GM12891 (cell line): ENCODE measurements at regions not wholly inside any gene's neighbourhood (a gene's known extent, or its start where the extent isn't known, plus 50 kb on each side); places are given as distances from the start of the nearest gene placed in this dataset.

Experiments
- POLR2A ChIP-seq: IDR thresholded peaks from 2 replicates; pipeline ENCODE4 v1.6.1; 2011; ENCODE audit warnings: low read depth, low read length, control low read depth
- POLR2AphosphoS5 ChIP-seq: IDR thresholded peaks from 2 replicates; pipeline ENCODE4 v1.6.1; 2011; ENCODE audit warnings: low read depth, low read length, control low read depth

DNA sequence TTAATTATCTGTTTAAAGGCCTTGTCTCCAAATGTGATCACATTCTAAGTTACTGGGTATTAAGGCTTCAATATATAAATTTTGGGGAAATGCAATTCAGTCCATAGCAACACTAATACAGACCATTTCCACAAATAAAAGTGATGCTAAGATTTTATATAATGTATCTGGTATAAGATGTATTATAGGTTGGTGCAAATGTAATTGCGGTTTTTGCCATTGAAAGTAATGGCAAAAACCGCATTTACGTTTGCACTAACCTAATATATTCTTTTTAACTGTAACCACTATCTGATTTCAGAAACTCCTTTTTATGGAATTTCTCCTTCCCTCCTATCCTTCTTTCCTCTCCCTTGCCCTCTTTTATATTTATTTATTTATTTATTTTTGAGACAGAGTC, 1020.6 kb downstream of the BCL11A start:
- TF ChIP-seq POLR2A (no peak), POLR2AphosphoS5 (no peak)
